ENCODE measurements at regions not wholly inside any gene's neighbourhood (a gene's known extent, or its start where the extent isn't known, plus 50 kb on each side); places are given as distances from the start of the nearest gene placed in this dataset.

- H3K27ac ChIP-seq (ENCODE audit: low read depth, low read length) = no peak overlapping the region
- peaks cover 34% of the 10 kb centered on the region for H3K4me1 Mint-ChIP-seq
These were observed 258.0 kb downstream of the HACE1 start for GRCh38 chr6:104601721-104602120.

DNA sequence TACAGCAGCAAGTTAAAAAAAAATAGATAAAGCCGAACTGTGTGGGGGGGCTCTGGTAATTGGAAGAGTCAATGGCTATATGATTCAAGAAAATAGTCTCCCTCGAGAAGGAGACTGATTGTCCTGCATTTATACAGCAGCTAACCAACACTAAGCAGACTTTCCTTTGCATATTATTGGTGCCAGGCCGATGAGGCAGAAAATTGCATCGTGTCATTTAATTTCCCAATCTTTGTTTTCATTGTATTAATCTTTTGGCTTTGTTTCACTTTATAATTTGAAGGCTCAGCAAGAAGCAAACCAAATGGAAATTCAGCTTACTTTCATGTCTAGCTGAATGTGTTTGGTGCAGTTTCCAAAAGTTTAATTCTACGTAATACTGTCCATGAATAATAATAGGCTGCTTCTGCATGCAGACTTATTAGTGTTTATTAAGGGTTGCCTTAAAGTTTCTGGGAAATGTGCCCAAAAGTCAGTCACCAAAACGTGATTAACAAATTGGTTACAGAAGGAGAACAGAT is 258.5 kb downstream of the HACE1 start:
- no peak for DNase-seq

More at GRCh38 chr6:104601721-104602120, 258.0 kb downstream of the HACE1 start:
- Mint-ChIP-seq H3K4me3 (no peak overlapping the region), H3K27ac (no peak overlapping the region), H3K36me3 (ENCODE audit: low read depth) (no peaks in the 10 kb centered on the region), H3K27me3 (ENCODE audit: insufficient read depth) (no peaks in the 10 kb centered on the region), H3K9me3 (no peaks in the 10 kb centered on the region)
- Histone ChIP-seq H3K9ac (ENCODE audit: extremely low read depth, low read length, poor library complexity, severe bottlenecking) (no peak overlapping the region), H3K9me3 (ENCODE audit: control insufficient read depth, low read length) (no peaks in the 10 kb centered on the region), H3K4me3 (ENCODE audit: low read length) (no peak overlapping the region), H3K4me1 (ENCODE audit: control insufficient read depth, insufficient read depth, low read length) (peaks cover 11% of the 10 kb centered on the region), H3K27me3 (ENCODE audit: control insufficient read depth, insufficient read depth, low read length, poor library complexity, severe bottlenecking) (no peaks in the 10 kb centered on the region), H3K36me3 (ENCODE audit: control insufficient read depth, insufficient read depth, low read length) (no peaks in the 10 kb centered on the region)
- DNase-seq = no peak
- 77 to 91% methylated on average over 1 to 3 of the region's 3 CpGs for WGBS, 2 experiments (ENCODE audit: insufficient coverage in 1 of 2, insufficient read length in 1 of 2)
- TF ChIP-seq, protein P1, sequence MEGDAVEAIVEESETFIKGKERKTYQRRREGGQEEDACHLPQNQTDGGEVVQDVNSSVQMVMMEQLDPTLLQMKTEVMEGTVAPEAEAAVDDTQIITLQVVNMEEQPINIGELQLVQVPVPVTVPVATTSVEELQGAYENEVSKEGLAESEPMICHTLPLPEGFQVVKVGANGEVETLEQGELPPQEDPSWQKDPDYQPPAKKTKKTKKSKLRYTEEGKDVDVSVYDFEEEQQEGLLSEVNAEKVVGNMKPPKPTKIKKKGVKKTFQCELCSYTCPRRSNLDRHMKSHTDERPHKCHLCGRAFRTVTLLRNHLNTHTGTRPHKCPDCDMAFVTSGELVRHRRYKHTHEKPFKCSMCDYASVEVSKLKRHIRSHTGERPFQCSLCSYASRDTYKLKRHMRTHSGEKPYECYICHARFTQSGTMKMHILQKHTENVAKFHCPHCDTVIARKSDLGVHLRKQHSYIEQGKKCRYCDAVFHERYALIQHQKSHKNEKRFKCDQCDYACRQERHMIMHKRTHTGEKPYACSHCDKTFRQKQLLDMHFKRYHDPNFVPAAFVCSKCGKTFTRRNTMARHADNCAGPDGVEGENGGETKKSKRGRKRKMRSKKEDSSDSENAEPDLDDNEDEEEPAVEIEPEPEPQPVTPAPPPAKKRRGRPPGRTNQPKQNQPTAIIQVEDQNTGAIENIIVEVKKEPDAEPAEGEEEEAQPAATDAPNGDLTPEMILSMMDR (conservative IDR thresholded peaks at IDR 0.05) = no peak

DNA sequence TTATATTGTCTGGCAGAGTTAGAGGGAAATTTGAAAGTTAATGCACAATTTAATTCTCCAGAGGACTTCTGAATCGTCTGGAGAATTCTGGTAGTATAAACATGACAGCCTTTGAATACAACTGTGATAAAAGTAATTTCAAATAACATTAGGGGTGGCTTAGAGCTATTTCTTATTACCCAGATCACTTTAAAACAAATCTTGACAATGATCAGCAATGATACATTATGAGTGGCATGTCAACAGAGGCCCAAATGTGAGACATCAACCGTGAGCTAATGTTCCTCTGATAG is 259.1 kb downstream of the HACE1 start:
- H3K27ac Mint-ChIP-seq = no peak overlapping the region
- H3K36me3 Mint-ChIP-seq (ENCODE audit: low read depth) = no peaks in the 10 kb centered on the region
- H3K27me3 ChIP-seq (ENCODE audit: control insufficient read depth, insufficient read depth, low read length, poor library complexity, severe bottlenecking) = no peaks in the 10 kb centered on the region
- peak overlapping the region; percentile 3 for H3K9ac ChIP-seq (ENCODE audit: extremely low read depth, low read length, poor library complexity, severe bottlenecking)
- H3K4me3 ChIP-seq (ENCODE audit: low read length) = no peak overlapping the region
- H3K4me3 Mint-ChIP-seq = no peak overlapping the region
- TF ChIP-seq, protein P1 (conservative IDR thresholded peaks at IDR 0.05) = no peak
- WGBS, 2 experiments (ENCODE audit: insufficient coverage in 1 of 2, insufficient read length in 1 of 2) = 80 to 100% methylated on average over 1 to 2 of the region's 2 CpGs
- H3K9me3 ChIP-seq (ENCODE audit: control insufficient read depth, low read length) = no peaks in the 10 kb centered on the region
- peaks cover 27% of the 10 kb centered on the region for H3K4me1 Mint-ChIP-seq
- no peak overlapping the region for H3K27ac ChIP-seq (ENCODE audit: low read depth, low read length)
- no peaks in the 10 kb centered on the region for H3K9me3 Mint-ChIP-seq
- H3K36me3 ChIP-seq (ENCODE audit: control insufficient read depth, insufficient read depth, low read length) = no peaks in the 10 kb centered on the region
- H3K4me1 ChIP-seq (ENCODE audit: control insufficient read depth, insufficient read depth, low read length) = peaks cover 11% of the 10 kb centered on the region
- DNase-seq = no peak
- no peaks in the 10 kb centered on the region for H3K27me3 Mint-ChIP-seq (ENCODE audit: insufficient read depth)

More for the DNA sequence above, 258.5 kb downstream of the HACE1 start:
- Histone ChIP-seq H3K9ac (ENCODE audit: extremely low read depth, low read length, poor library complexity, severe bottlenecking) (no peak overlapping the region), H3K4me1 (ENCODE audit: control insufficient read depth, insufficient read depth, low read length) (peaks cover 11% of the 10 kb centered on the region), H3K27ac (ENCODE audit: low read depth, low read length) (no peak overlapping the region), H3K4me3 (ENCODE audit: low read length) (no peak overlapping the region), H3K9me3 (ENCODE audit: control insufficient read depth, low read length) (no peaks in the 10 kb centered on the region), H3K27me3 (ENCODE audit: control insufficient read depth, insufficient read depth, low read length, poor library complexity, severe bottlenecking) (no peaks in the 10 kb centered on the region), H3K36me3 (ENCODE audit: control insufficient read depth, insufficient read depth, low read length) (no peaks in the 10 kb centered on the region)
- H3K36me3 Mint-ChIP-seq (ENCODE audit: low read depth) = no peaks in the 10 kb centered on the region
- TF ChIP-seq, protein P1 (conservative IDR thresholded peaks at IDR 0.05) = no peak
- H3K4me1 Mint-ChIP-seq = peaks cover 30% of the 10 kb centered on the region
- H3K4me3 Mint-ChIP-seq = no peak overlapping the region
- H3K9me3 Mint-ChIP-seq = no peaks in the 10 kb centered on the region
- H3K27me3 Mint-ChIP-seq (ENCODE audit: insufficient read depth) = no peaks in the 10 kb centered on the region
- WGBS, 2 experiments (ENCODE audit: insufficient coverage in 1 of 2, insufficient read length in 1 of 2) = 90 to 92% methylated on average over 3 to 6 of the region's 6 CpGs
- H3K27ac Mint-ChIP-seq = no peak overlapping the region
